SJCRH30 (cell line): ENCODE measurements at regions not wholly inside any gene's neighbourhood (a gene's known extent, or its start where the extent isn't known, plus 50 kb on each side); places are given as distances from the start of the nearest gene placed in this dataset.

Experiments used
- DNase-seq, 2 experiments: peaks; one replicate each; pipeline ENCODE4 v3.0.0-alpha.2; 2015 to 2020
- H3K27ac ChIP-seq: fragments of 250-450 bp; sonication (Bioruptor Pico); 2 replicates; pipeline ENCODE4 v1.5.1; 2020; ENCODE audit warnings: mild to moderate bottlenecking, moderate library complexity
- H3K27me3 ChIP-seq: fragments of 250-450 bp; sonication (Bioruptor Pico); 2 replicates; pipeline ENCODE4 v1.5.1; 2020; ENCODE audit warnings: mild to moderate bottlenecking, moderate library complexity
- H3K36me3 ChIP-seq: fragments of 250-450 bp; sonication (Bioruptor Pico); 2 replicates; pipeline ENCODE4 v1.5.1; 2020; ENCODE audit warnings: mild to moderate bottlenecking, moderate library complexity
- H3K4me1 ChIP-seq: fragments of 250-450 bp; sonication (Bioruptor Pico); 2 replicates; pipeline ENCODE4 v1.5.1; 2020; ENCODE audit warnings: mild to moderate bottlenecking, moderate library complexity
- H3K4me3 ChIP-seq: fragments of 250-450 bp; sonication (Bioruptor Pico); 2 replicates; pipeline ENCODE4 v1.5.1; 2020; ENCODE audit warnings: mild to moderate bottlenecking, moderate library complexity
- H3K9me3 ChIP-seq: fragments of 250-450 bp; sonication (Bioruptor Pico); replicated peaks from 2 replicates; pipeline ENCODE4 v1.5.1; 2020; ENCODE audit warnings: mild to moderate bottlenecking, moderate library complexity

- DNase-seq = no peak
- Histone ChIP-seq H3K9me3 (no peaks in the 10 kb centered on the region), H3K4me1 (no peaks in the 10 kb centered on the region)
Observed at GRCh38 chr3:34256791-34257190, 458.4 kb downstream of the PDCD6IP start.

GRCh38 chr3:34258271-34258998 lies 460.0 kb downstream of the PDCD6IP start:
- H3K4me1 ChIP-seq = no peaks in the 10 kb centered on the region
- H3K27me3 ChIP-seq = no peaks in the 10 kb centered on the region
- H3K4me3 ChIP-seq = no peak overlapping the region
- no peak overlapping the region for H3K27ac ChIP-seq
- no peaks in the 10 kb centered on the region for H3K36me3 ChIP-seq
- H3K9me3 ChIP-seq = no peaks in the 10 kb centered on the region
- DNase-seq = no peak

More at GRCh38 chr3:34256791-34257190, 458.4 kb downstream of the PDCD6IP start:
- no peaks in the 10 kb centered on the region for H3K27me3 ChIP-seq
- H3K4me3 ChIP-seq = no peak overlapping the region
- H3K27ac ChIP-seq = no peak overlapping the region
- no peaks in the 10 kb centered on the region for H3K36me3 ChIP-seq

- Histone ChIP-seq H3K9me3 (no peaks in the 10 kb centered on the region), H3K27ac (no peak overlapping the region), H3K27me3 (no peaks in the 10 kb centered on the region), H3K36me3 (no peaks in the 10 kb centered on the region), H3K4me3 (no peak overlapping the region), H3K4me1 (no peaks in the 10 kb centered on the region)
- peak; percentile 11 to 49 for DNase-seq
Observed at GRCh38 chr3:34260271-34261000, 462.0 kb downstream of the PDCD6IP start.

- Histone ChIP-seq H3K27ac (no peak overlapping the region), H3K27me3 (no peaks in the 10 kb centered on the region), H3K4me1 (no peaks in the 10 kb centered on the region), H3K36me3 (no peaks in the 10 kb centered on the region), H3K9me3 (no peaks in the 10 kb centered on the region), H3K4me3 (no peak overlapping the region)
- no peak for DNase-seq
Observed at GRCh38 chr3:34261001-34261385, 462.6 kb downstream of the PDCD6IP start.

- Histone ChIP-seq H3K27me3 (no peaks in the 10 kb centered on the region), H3K27ac (no peak overlapping the region), H3K36me3 (no peaks in the 10 kb centered on the region), H3K4me3 (no peak overlapping the region), H3K9me3 (no peaks in the 10 kb centered on the region), H3K4me1 (no peaks in the 10 kb centered on the region)
- no peak for DNase-seq
Observed at GRCh38 chr3:34263101-34263621, 464.7 kb downstream of the PDCD6IP start.

DNA sequence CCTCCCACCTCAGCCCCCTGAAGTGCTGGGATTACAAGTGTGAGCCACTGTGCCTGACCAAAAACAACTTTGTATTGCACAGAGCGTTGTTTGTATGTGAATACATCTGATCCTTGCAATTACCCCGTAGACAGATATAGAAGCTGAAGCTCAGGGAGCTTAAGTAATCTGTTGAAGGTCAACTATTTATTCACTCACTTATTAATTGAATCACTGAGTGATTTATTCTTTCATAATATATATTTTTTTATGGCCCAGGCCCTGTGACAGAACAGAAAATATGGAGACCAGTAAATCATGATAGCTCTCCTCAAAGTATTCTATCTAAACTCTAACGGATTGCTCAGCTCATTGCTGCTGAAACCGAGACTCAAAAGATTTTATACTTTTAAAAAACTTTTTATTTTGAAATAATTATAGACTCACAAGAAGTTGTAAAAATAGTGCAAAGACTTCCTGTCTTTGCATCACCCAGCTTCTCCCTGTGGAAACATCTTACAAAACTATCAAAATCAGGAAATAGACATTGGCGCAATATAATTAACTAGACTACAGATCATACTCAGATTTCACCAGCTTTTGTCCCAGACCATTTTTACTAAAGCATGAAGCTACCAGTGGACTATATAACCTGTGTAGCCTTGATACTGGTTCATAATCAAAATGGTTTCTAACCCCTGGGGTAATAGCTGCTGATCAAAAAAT lies 466.1 kb downstream of the PDCD6IP start:
- no peak overlapping the region for H3K27ac ChIP-seq
- no peak overlapping the region for H3K4me3 ChIP-seq
- H3K27me3 ChIP-seq = no peaks in the 10 kb centered on the region
- no peaks in the 10 kb centered on the region for H3K4me1 ChIP-seq
- H3K36me3 ChIP-seq = no peaks in the 10 kb centered on the region
- H3K9me3 ChIP-seq = no peaks in the 10 kb centered on the region
- no peak for DNase-seq

- no peak overlapping the region for H3K27ac ChIP-seq
- DNase-seq = no peak
Observed at GRCh38 chr3:34267088-34267487, 468.7 kb downstream of the PDCD6IP start.

GRCh38 chr3:34268032-34268709 lies 469.7 kb downstream of the PDCD6IP start:
- Histone ChIP-seq H3K4me1 (no peaks in the 10 kb centered on the region), H3K27ac (no peak overlapping the region), H3K27me3 (no peaks in the 10 kb centered on the region), H3K9me3 (no peaks in the 10 kb centered on the region), H3K4me3 (no peak overlapping the region), H3K36me3 (no peaks in the 10 kb centered on the region)
- DNase-seq = peak in 1 of 2 experiments; percentile 8

More at GRCh38 chr3:34267088-34267487, 468.7 kb downstream of the PDCD6IP start:
- Histone ChIP-seq H3K27me3 (no peaks in the 10 kb centered on the region), H3K36me3 (no peaks in the 10 kb centered on the region), H3K4me3 (no peak overlapping the region), H3K9me3 (no peaks in the 10 kb centered on the region), H3K4me1 (no peaks in the 10 kb centered on the region)

DNA sequence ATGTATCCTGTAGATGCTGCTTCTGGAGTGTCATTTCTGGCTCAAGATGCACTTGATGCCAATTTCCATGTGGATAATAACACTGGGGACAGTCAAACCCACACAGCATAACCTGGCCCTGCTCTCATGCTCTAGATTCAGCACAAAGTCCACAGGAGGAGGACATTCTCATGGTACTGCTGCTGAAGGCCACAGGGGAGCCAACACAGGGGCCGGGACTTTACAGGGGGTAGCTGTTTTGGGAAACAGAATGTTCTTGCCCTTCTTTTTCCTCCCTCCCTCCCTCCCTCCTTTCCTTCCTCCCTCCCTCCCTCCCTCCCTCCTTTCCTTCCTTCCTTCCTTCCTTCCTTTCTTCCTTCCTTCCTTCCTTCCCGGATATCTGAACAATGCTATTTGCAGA lies 477.4 kb downstream of the PDCD6IP start:
- H3K4me3 ChIP-seq = no peak overlapping the region
- no peaks in the 10 kb centered on the region for H3K27me3 ChIP-seq
- no peak for DNase-seq
- H3K9me3 ChIP-seq = no peaks in the 10 kb centered on the region
- H3K36me3 ChIP-seq = no peaks in the 10 kb centered on the region
- H3K27ac ChIP-seq = no peak overlapping the region
- no peaks in the 10 kb centered on the region for H3K4me1 ChIP-seq

DNA sequence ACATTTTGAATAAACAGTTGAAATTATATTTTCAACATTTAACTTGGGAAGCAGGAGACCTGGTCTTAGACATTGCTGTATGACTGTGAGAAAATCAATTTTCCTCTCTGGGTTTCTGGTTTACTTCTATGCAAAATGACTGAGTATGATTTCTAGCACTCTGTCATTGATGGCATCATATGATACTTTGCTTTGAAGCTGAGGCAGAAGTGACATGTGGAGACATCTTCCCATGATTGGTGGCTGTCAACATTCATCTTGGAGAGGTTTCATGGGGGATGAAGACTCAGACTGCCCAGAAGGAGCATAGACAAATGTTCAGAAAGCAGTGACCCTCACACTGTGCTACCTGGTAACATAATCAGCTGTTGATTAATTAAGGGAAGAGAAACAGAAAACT lies 477.9 kb downstream of the PDCD6IP start:
- DNase-seq = no peak
- Histone ChIP-seq H3K27ac (no peak overlapping the region), H3K27me3 (no peaks in the 10 kb centered on the region), H3K9me3 (no peaks in the 10 kb centered on the region), H3K4me3 (no peak overlapping the region), H3K4me1 (no peaks in the 10 kb centered on the region), H3K36me3 (no peaks in the 10 kb centered on the region)

- no peaks in the 10 kb centered on the region for H3K4me1 ChIP-seq
- H3K27me3 ChIP-seq = no peaks in the 10 kb centered on the region
- no peak for DNase-seq
- no peak overlapping the region for H3K27ac ChIP-seq
- H3K36me3 ChIP-seq = no peaks in the 10 kb centered on the region
- H3K4me3 ChIP-seq = no peak overlapping the region
- H3K9me3 ChIP-seq = no peaks in the 10 kb centered on the region
Observed at GRCh38 chr3:34277110-34277509, 478.7 kb downstream of the PDCD6IP start.

- Histone ChIP-seq H3K4me3 (no peak overlapping the region), H3K27me3 (no peaks in the 10 kb centered on the region), H3K36me3 (no peaks in the 10 kb centered on the region), H3K4me1 (no peaks in the 10 kb centered on the region), H3K27ac (no peak overlapping the region), H3K9me3 (no peaks in the 10 kb centered on the region)
- no peak for DNase-seq
Observed at GRCh38 chr3:34279901-34280300, 481.5 kb downstream of the PDCD6IP start.

- no peak overlapping the region for H3K27ac ChIP-seq
- H3K27me3 ChIP-seq = no peaks in the 10 kb centered on the region
- H3K4me3 ChIP-seq = no peak overlapping the region
- no peaks in the 10 kb centered on the region for H3K36me3 ChIP-seq
- DNase-seq = no peak
- no peaks in the 10 kb centered on the region for H3K4me1 ChIP-seq
- H3K9me3 ChIP-seq = no peaks in the 10 kb centered on the region
Observed at GRCh38 chr3:34283751-34284150, 485.3 kb downstream of the PDCD6IP start.

DNA sequence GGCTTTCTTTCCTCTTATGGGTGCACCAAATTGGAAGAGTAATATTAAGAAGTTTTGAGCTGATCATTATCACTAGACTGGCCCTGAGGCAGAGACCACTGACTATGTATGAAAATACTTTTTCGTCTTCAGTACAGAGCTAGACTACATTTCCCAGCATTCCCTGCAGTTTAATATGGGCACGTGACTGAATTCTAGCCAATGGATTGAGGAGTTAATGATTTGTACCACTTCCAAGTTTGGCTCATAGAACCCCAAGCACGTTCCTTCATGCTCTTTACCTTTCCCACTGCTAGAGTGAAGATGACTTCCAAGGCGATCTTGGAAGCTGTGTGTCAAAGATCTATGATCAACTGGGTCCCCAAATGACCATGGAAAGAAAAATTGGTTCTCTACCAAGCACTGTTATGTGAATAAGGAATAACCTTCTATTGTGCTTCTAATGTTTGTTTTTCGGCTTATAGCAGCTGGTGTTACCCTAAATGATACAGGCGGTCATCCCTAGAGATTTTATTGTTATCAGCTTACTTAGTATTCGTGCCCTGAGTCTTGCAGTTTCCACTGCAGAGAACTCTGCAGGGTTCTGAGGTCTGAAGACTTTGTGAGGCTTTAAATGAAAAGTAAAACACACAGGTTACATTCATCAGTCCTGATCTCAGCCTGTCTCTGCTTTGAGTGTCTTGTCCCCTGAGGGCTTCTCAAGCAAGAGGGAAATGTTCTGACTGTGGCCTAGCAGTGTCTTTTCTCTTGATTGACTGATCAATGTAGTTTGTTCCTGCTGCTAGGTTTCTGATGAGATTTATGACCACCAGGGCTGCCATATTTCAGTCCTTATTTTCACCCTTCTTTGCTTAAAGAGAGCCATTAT lies 486.8 kb downstream of the PDCD6IP start:
- DNase-seq = peak in 1 of 2 experiments; percentile 3
- no peaks in the 10 kb centered on the region for H3K4me1 ChIP-seq
- H3K4me3 ChIP-seq = no peak overlapping the region
- H3K36me3 ChIP-seq = no peaks in the 10 kb centered on the region
- H3K9me3 ChIP-seq = no peaks in the 10 kb centered on the region
- no peaks in the 10 kb centered on the region for H3K27me3 ChIP-seq
- no peak overlapping the region for H3K27ac ChIP-seq
